ENCODE measurements at regions not wholly inside any gene's neighbourhood (a gene's known extent, or its start where the extent isn't known, plus 50 kb on each side); places are given as distances from the start of the nearest gene placed in this dataset.

DNA sequence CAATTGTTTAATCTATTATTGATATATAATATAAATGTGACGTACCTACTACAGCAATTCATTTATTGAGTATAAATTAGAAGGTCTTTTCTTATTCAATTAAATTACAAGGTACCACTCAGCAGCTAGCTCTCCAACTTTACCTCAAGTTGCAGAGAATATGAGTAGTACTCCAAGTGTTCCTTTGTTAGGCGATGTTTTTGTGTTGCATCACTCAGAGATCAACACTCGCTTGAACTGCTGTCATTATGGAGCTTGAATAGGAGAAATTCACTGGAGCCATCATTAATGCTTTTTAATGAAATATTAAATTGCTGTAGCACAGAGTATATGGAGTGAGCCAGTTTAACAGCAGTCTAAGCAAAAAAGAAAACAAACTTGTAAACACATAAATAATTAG is 320.0 kb downstream of the FSIP2 start:
- Mint-ChIP-seq H3K27ac (no peak overlapping the region), H3K4me3 (no peak overlapping the region), H3K9me3 (no peaks in the 10 kb centered on the region), H3K36me3 (ENCODE audit: low read depth) (no peaks in the 10 kb centered on the region), H3K27me3 (no peaks in the 10 kb centered on the region), H3K4me1 (no peaks in the 10 kb centered on the region)
- ATAC-seq (ENCODE audit: low read depth) (no peak), DNase-seq (no peak)
- CTCF ChIA-PET, result no interaction called here
- TF ChIP-seq, protein P1, sequence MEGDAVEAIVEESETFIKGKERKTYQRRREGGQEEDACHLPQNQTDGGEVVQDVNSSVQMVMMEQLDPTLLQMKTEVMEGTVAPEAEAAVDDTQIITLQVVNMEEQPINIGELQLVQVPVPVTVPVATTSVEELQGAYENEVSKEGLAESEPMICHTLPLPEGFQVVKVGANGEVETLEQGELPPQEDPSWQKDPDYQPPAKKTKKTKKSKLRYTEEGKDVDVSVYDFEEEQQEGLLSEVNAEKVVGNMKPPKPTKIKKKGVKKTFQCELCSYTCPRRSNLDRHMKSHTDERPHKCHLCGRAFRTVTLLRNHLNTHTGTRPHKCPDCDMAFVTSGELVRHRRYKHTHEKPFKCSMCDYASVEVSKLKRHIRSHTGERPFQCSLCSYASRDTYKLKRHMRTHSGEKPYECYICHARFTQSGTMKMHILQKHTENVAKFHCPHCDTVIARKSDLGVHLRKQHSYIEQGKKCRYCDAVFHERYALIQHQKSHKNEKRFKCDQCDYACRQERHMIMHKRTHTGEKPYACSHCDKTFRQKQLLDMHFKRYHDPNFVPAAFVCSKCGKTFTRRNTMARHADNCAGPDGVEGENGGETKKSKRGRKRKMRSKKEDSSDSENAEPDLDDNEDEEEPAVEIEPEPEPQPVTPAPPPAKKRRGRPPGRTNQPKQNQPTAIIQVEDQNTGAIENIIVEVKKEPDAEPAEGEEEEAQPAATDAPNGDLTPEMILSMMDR (IDR thresholded peaks at IDR 0.05), result no peak
- intact Hi-C loops (cut with micrococcal nuclease), result no loop called here
- POLR2A ChIA-PET, result no interaction called here

DNA sequence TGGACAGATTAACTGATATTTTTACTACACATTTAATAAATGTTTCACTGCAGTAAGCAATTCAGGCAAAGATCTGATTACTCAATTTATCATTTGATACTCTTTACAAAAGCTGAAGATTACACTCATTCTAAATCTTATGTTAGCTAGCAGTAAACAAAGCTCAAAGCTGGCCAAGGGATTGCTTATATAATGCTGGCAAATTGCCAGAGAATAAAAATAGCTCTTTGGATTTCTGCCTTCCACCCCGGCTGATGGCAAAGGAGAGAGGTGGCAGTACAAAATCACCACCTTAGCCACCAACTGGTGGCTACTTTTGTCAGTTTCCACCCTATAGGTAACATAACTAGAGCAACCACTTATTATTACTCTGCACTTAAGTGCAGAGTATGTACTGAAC is 320.5 kb downstream of the FSIP2 start:
- intact Hi-C loops (cut with micrococcal nuclease), result no loop called here
- ATAC-seq (ENCODE audit: low read depth), result no peak
- H3K4me1 Mint-ChIP-seq, result no peaks in the 10 kb centered on the region
- H3K36me3 Mint-ChIP-seq (ENCODE audit: low read depth), result no peaks in the 10 kb centered on the region
- no peak overlapping the region for H3K27ac Mint-ChIP-seq
- TF ChIP-seq, protein P1 (IDR thresholded peaks at IDR 0.05), result no peak
- DNase-seq, result no peak
- ChIA-PET CTCF (no interaction called here), POLR2A (no interaction called here)
- H3K27me3 Mint-ChIP-seq, result no peaks in the 10 kb centered on the region
- no peak overlapping the region for H3K4me3 Mint-ChIP-seq
- no peaks in the 10 kb centered on the region for H3K9me3 Mint-ChIP-seq

DNA sequence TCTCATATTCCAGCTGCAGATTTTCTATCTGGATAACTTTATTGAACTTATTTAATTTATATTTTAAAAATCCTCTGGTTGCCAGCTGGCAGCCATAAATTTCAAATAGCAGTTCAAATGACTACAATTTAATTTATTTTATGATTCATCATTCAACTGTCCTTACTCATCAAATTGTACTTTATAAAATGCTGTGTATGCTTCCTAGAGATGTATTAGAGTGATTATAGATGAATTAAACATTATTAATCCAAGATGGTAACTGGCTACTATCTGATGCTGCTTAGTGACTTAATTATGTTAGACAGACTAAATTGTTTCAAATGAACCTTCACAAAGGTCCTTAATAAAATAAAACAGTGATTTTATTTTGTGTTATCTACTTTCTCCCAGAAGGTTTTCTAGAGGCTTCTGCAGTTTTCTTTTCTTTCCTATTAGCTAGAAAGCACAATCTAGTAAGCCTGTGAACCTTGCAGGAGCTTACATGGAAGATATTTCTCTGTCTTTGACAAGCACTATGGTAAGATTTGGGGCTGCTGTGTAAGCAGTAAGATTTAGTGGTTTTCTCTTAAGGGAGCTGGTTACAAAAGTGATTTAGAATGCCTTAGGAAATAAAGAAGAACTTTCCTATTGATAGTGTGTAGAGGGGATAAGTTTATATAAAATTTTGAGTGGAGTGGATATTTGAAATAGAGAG is 322.3 kb downstream of the FSIP2 start:
- H3K27me3 Mint-ChIP-seq, result no peaks in the 10 kb centered on the region
- ChIA-PET CTCF (no interaction called here), POLR2A (no interaction called here)
- TF ChIP-seq, protein P1 (IDR thresholded peaks at IDR 0.05), result no peak
- ATAC-seq (ENCODE audit: low read depth) (no peak), DNase-seq (no peak)
- no peak overlapping the region for H3K4me3 Mint-ChIP-seq
- peaks cover 2% of the 10 kb centered on the region for H3K4me1 Mint-ChIP-seq
- H3K36me3 Mint-ChIP-seq (ENCODE audit: low read depth), result no peaks in the 10 kb centered on the region
- H3K9me3 Mint-ChIP-seq, result peaks cover 11% of the 10 kb centered on the region
- no peak overlapping the region for H3K27ac Mint-ChIP-seq
- intact Hi-C loops (cut with micrococcal nuclease), result no loop called here

DNA sequence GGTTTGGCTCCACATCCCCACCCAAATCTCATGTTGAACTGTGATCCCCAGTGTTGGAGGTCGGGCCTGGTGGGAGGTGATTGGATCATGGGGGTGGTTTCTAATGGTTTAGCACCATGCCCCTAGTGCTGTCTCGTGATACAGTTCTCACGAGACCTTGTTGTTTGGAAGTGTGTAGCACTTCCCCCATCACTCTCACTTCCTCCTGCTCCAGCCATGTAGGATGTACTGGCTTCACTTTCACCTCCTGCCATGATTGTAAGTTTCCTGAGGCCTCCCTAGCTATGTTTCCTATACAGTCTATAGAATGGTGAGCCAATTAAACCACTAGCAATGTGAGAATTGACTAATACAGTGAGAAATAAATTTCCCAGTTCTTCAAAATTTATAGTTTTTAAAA is 325.9 kb downstream of the FSIP2 start:
- Mint-ChIP-seq H3K4me3 (no peak overlapping the region), H3K36me3 (ENCODE audit: low read depth) (no peaks in the 10 kb centered on the region), H3K9me3 (peaks cover 13% of the 10 kb centered on the region), H3K4me1 (peaks cover 2% of the 10 kb centered on the region), H3K27ac (no peak overlapping the region), H3K27me3 (no peaks in the 10 kb centered on the region)
- TF ChIP-seq, protein P1 (IDR thresholded peaks at IDR 0.05), result no peak
- CTCF ChIA-PET, result no interaction called here
- POLR2A ChIA-PET, result no interaction called here
- intact Hi-C loops (cut with micrococcal nuclease), result no loop called here
- DNase-seq (no peak), ATAC-seq (ENCODE audit: low read depth) (no peak)

DNA sequence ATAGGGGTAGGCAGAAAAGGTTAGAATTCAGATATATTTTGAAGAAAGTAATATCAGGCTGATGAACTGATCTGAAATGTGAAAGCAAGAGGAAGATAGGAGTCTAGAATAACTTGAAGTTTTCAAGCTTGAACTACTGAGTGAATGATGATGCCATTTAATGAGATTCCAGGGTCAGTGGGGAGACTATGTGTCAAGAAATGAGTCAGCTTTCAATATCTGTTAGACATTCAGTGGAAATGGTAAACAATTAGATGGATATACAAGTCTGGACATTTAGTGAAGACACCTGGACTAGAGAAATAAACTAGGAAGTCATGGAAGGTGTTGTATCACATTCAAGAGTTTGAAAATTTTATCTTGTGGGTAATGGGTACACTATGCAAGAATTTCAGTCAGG is 326.9 kb downstream of the FSIP2 start:
- Mint-ChIP-seq H3K4me3 (no peak overlapping the region), H3K27me3 (no peaks in the 10 kb centered on the region), H3K4me1 (peaks cover 2% of the 10 kb centered on the region), H3K36me3 (ENCODE audit: low read depth) (no peaks in the 10 kb centered on the region), H3K27ac (no peak overlapping the region), H3K9me3 (peaks cover 13% of the 10 kb centered on the region)
- TF ChIP-seq, protein P1 (IDR thresholded peaks at IDR 0.05), result no peak
- intact Hi-C loops (cut with micrococcal nuclease), result no loop called here
- POLR2A ChIA-PET, result no interaction called here
- no peak for ATAC-seq (ENCODE audit: low read depth)
- CTCF ChIA-PET, result no interaction called here
- DNase-seq, result no peak
